DND-41 (cell line): ENCODE measurements at regions not wholly inside any gene's neighbourhood (a gene's known extent, or its start where the extent isn't known, plus 50 kb on each side); places are given as distances from the start of the nearest gene placed in this dataset.

Source experiments
- CTCF ChIP-seq: IDR thresholded peaks from 2 replicates; pipeline ENCODE4 v1.5.1; 2012; ENCODE audit warnings: borderline replicate concordance, low read length, moderate library complexity, mild to moderate bottlenecking; ENCODE audit not compliant: poor library complexity, severe bottlenecking; ENCODE audit errors: extremely low read depth
- EZH2 ChIP-seq: IDR thresholded peaks from 3 replicates; pipeline ENCODE4 v1.6.1; 2012; ENCODE audit warnings: borderline replicate concordance, low read depth, mild to moderate bottlenecking, moderate library complexity, low read length, inconsistent platforms; ENCODE audit not compliant: severe bottlenecking

GRCh38 chr5:16283791-16284190 lies 104.2 kb upstream of the MARCHF11 start:
- TF ChIP-seq CTCF (no peak), EZH2 (no peak)
